Activated naive CD8-positive, alpha-beta T cell treated with anti-CD3 and anti-CD28 coated beads, Interleukin-2, amount 10 ng/mL, durations not matched to agents 7 days and 5 days (primary cell): ENCODE measurements at regions not wholly inside any gene's neighbourhood (a gene's known extent, or its start where the extent isn't known, plus 50 kb on each side); places are given as distances from the start of the nearest gene placed in this dataset.

Experiments
- ATAC-seq: fragments of 150-1000 bp; cut with Tn5 transposase; one replicate; pipeline ENCODE4 v1.10.0; 2021; ENCODE audit warnings: low read depth, moderate library complexity
- POLR2A ChIA-PET: fragments of 350-600 bp; sonication (Branson Sonifier 250); formaldehyde crosslinking; loops from one replicate; lab custom pipeline; 2021; ENCODE audit warnings: antibody characterized with exemption; lab: Charles Lee
- DNase-seq: peaks from one replicate; pipeline ENCODE4 v3.0.0; 2021
- H3K27ac Mint-ChIP-seq: one replicate; pipeline ENCODE4 v1.8.0; 2022; ENCODE audit warnings: mild to moderate bottlenecking, mixed read lengths
- H3K27me3 Mint-ChIP-seq: one replicate; pipeline ENCODE4 v1.8.0; 2022; ENCODE audit warnings: mild to moderate bottlenecking, moderate library complexity, mixed read lengths
- H3K36me3 Mint-ChIP-seq: one replicate; pipeline ENCODE4 v1.8.0; 2021; ENCODE audit warnings: mild to moderate bottlenecking, mixed read lengths
- H3K4me1 Mint-ChIP-seq: one replicate; pipeline ENCODE4 v1.8.0; 2021; ENCODE audit warnings: mixed read lengths
- H3K4me3 Mint-ChIP-seq: one replicate; pipeline ENCODE4 v1.8.0; 2022; ENCODE audit warnings: mild to moderate bottlenecking, moderate library complexity, mixed read lengths
- H3K9me3 Mint-ChIP-seq: one replicate; pipeline ENCODE4 v1.8.0; 2021; ENCODE audit warnings: mixed read lengths

GRCh38 chr2:128980475-128980874, 661.8 kb upstream of the HS6ST1 start:
- H3K9me3 Mint-ChIP-seq, result no peaks in the 10 kb centered on the region
- DNase-seq, result no peak
- no peaks in the 10 kb centered on the region for H3K36me3 Mint-ChIP-seq
- H3K4me3 Mint-ChIP-seq, result no peak overlapping the region
- H3K27me3 Mint-ChIP-seq, result no peaks in the 10 kb centered on the region
- H3K27ac Mint-ChIP-seq, result no peak overlapping the region
- H3K4me1 Mint-ChIP-seq, result no peaks in the 10 kb centered on the region
- POLR2A ChIA-PET, result no interaction called here
- no peak for ATAC-seq

DNA sequence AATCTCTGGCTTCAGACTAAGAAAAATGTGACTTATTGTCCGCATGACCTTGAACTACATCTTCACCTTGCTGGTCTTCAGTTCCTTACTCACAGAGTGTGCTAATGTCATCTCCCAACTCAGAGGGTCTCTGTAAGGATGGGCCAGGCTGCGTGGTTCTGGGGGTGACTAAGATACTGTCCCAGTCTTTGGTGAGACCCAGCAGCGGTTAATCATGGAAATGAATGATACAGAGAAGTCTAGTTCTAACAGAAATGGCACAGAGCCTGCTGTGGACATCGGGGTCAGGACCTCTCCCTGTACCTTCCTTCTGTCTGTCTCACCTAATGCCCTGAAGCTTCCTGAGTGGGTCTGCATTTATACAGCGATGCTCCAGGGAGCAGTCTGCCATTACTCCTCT, 662.7 kb upstream of the HS6ST1 start:
- DNase-seq (no peak), ATAC-seq (no peak)
- H3K36me3 Mint-ChIP-seq, result no peaks in the 10 kb centered on the region
- POLR2A ChIA-PET, result no interaction called here
- H3K4me1 Mint-ChIP-seq, result no peaks in the 10 kb centered on the region
- no peak overlapping the region for H3K27ac Mint-ChIP-seq
- H3K27me3 Mint-ChIP-seq, result no peaks in the 10 kb centered on the region
- H3K4me3 Mint-ChIP-seq, result no peak overlapping the region
- no peaks in the 10 kb centered on the region for H3K9me3 Mint-ChIP-seq

GRCh38 chr2:128982001-128982400, 663.3 kb upstream of the HS6ST1 start:
- Mint-ChIP-seq H3K36me3 (no peaks in the 10 kb centered on the region), H3K9me3 (no peaks in the 10 kb centered on the region), H3K4me1 (no peaks in the 10 kb centered on the region), H3K4me3 (no peak overlapping the region), H3K27me3 (no peaks in the 10 kb centered on the region), H3K27ac (no peak overlapping the region)
- DNase-seq (no peak), ATAC-seq (no peak)
- POLR2A ChIA-PET, result no interaction called here

DNA sequence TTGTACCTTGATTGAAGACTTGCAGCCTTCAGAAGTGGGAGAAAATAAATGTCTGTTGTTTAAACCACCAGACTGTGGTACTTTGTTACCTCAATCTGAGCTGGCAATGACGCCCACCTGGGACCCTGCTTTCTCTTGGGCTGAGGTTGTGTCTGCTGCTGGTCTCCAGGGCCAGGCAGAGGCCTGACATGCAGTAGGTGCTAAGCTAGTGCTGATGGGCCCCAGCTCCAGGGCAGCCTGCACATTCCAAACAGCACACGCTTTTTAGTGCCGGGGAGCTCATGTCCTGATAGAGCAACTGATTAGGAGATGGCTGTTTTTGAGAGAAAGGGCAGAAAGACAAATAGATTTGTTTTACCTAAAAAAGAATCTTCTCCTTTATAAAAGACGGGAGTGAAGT, 664.0 kb upstream of the HS6ST1 start:
- H3K36me3 Mint-ChIP-seq, result no peaks in the 10 kb centered on the region
- H3K27me3 Mint-ChIP-seq, result no peaks in the 10 kb centered on the region
- POLR2A ChIA-PET, result no interaction called here
- no peak overlapping the region for H3K27ac Mint-ChIP-seq
- DNase-seq (no peak), ATAC-seq (no peak)
- H3K4me1 Mint-ChIP-seq, result no peaks in the 10 kb centered on the region
- no peaks in the 10 kb centered on the region for H3K9me3 Mint-ChIP-seq
- H3K4me3 Mint-ChIP-seq, result no peak overlapping the region

GRCh38 chr2:128983094-128983493, 664.4 kb upstream of the HS6ST1 start:
- H3K27me3 Mint-ChIP-seq, result no peaks in the 10 kb centered on the region
- POLR2A ChIA-PET, result no interaction called here
- H3K4me3 Mint-ChIP-seq, result no peak overlapping the region
- DNase-seq, result no peak
- H3K36me3 Mint-ChIP-seq, result no peaks in the 10 kb centered on the region
- H3K9me3 Mint-ChIP-seq, result no peaks in the 10 kb centered on the region
- no peak overlapping the region for H3K27ac Mint-ChIP-seq
- no peaks in the 10 kb centered on the region for H3K4me1 Mint-ChIP-seq
- no peak for ATAC-seq

DNA sequence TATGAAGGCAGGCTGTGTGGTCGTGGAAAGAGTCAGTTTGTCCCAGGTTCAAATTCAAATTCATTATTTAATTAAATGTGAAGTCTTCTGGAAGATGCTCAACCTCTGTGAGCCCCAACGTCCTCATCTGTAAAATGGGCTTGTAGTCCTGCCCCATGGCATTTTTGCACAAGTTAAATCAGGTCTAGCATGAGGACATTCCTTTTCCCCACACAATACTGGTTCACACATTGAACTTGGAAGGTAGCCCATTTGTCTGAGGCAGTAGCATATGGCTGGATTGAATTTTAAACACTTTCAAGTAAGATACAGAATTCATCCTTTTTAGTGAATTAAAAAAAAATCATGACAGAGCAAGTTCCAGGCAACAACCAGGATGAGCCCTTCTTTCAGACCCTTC, 665.4 kb upstream of the HS6ST1 start:
- POLR2A ChIA-PET, result no interaction called here
- ATAC-seq (no peak), DNase-seq (no peak)
- Mint-ChIP-seq H3K4me3 (no peak overlapping the region), H3K36me3 (no peaks in the 10 kb centered on the region), H3K27me3 (no peaks in the 10 kb centered on the region), H3K27ac (no peak overlapping the region), H3K4me1 (no peaks in the 10 kb centered on the region), H3K9me3 (no peaks in the 10 kb centered on the region)

GRCh38 chr2:128984855-128985254, 666.2 kb upstream of the HS6ST1 start:
- Mint-ChIP-seq H3K27me3 (peaks cover 2% of the 10 kb centered on the region), H3K9me3 (no peaks in the 10 kb centered on the region), H3K36me3 (no peaks in the 10 kb centered on the region), H3K4me3 (no peak overlapping the region), H3K27ac (no peak overlapping the region), H3K4me1 (no peaks in the 10 kb centered on the region)
- POLR2A ChIA-PET, result no interaction called here
- no peak for DNase-seq
- no peak for ATAC-seq

DNA sequence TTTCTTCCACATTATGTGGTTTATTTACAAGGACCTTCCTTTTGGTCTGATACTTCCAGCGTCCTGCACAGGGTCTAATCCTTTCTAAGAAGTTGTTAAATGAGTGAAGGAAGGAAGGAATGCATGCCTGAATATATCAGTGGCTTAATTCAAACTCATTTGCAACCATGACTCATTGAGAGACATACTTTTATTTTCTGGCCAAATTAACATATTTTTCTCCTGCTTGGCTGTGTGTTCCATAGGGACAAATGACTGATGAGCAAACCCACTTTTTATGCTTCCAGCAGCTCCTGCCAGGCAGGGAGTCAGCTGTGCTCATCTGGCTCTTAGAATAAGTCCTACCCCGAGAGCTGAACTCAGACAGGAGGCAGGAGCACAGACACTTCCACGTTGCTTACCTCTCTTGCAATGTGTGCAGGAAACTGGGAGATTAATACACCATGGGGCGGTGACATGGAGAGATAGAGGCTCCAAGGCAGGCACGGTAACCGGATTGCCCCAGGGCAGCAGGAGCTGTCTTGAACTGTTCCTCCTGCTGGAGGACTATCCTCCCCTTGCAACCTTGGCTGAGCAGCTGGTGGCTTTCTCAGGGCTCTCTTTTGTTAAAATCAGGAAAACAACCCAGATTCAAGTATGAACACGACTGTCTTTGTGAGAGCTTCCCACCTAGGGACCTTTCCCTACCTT, 667.5 kb upstream of the HS6ST1 start:
- H3K9me3 Mint-ChIP-seq, result no peaks in the 10 kb centered on the region
- POLR2A ChIA-PET, result no interaction called here
- no peak overlapping the region for H3K4me3 Mint-ChIP-seq
- H3K4me1 Mint-ChIP-seq, result no peaks in the 10 kb centered on the region
- no peak for DNase-seq
- H3K27ac Mint-ChIP-seq, result no peak overlapping the region
- no peak for ATAC-seq
- peaks cover 3% of the 10 kb centered on the region for H3K27me3 Mint-ChIP-seq
- no peaks in the 10 kb centered on the region for H3K36me3 Mint-ChIP-seq

- Mint-ChIP-seq H3K36me3 (no peaks in the 10 kb centered on the region), H3K4me3 (no peak overlapping the region), H3K4me1 (no peaks in the 10 kb centered on the region), H3K9me3 (no peaks in the 10 kb centered on the region), H3K27ac (no peak overlapping the region), H3K27me3 (peaks cover 5% of the 10 kb centered on the region)
- POLR2A ChIA-PET, result no interaction called here
- no peak for DNase-seq
- ATAC-seq, result no peak
These were observed 668.2 kb upstream of the HS6ST1 start for GRCh38 chr2:128986867-128987268.

GRCh38 chr2:128988326-128988725, 669.7 kb upstream of the HS6ST1 start:
- Mint-ChIP-seq H3K27ac (no peak overlapping the region), H3K9me3 (no peaks in the 10 kb centered on the region), H3K36me3 (no peaks in the 10 kb centered on the region), H3K4me1 (no peaks in the 10 kb centered on the region), H3K4me3 (no peak overlapping the region), H3K27me3 (peaks cover 5% of the 10 kb centered on the region)
- no peak for ATAC-seq
- no peak for DNase-seq
- POLR2A ChIA-PET, result no interaction called here

GRCh38 chr2:128988967-128989366, 670.3 kb upstream of the HS6ST1 start:
- Mint-ChIP-seq H3K9me3 (no peaks in the 10 kb centered on the region), H3K4me1 (no peaks in the 10 kb centered on the region), H3K27me3 (peaks cover 5% of the 10 kb centered on the region), H3K27ac (no peak overlapping the region), H3K36me3 (no peaks in the 10 kb centered on the region), H3K4me3 (no peak overlapping the region)
- ATAC-seq, result no peak
- POLR2A ChIA-PET, result no interaction called here
- no peak for DNase-seq

- Mint-ChIP-seq H3K27ac (no peak overlapping the region), H3K27me3 (peaks cover 3% of the 10 kb centered on the region), H3K9me3 (no peaks in the 10 kb centered on the region), H3K4me3 (no peak overlapping the region), H3K36me3 (no peaks in the 10 kb centered on the region), H3K4me1 (no peaks in the 10 kb centered on the region)
- DNase-seq (no peak), ATAC-seq (no peak)
- POLR2A ChIA-PET, result no interaction called here
These were observed 676.4 kb upstream of the HS6ST1 start for GRCh38 chr2:128995086-128995485.

- H3K27me3 Mint-ChIP-seq, result peaks cover 3% of the 10 kb centered on the region
- no peak overlapping the region for H3K4me3 Mint-ChIP-seq
- no peaks in the 10 kb centered on the region for H3K9me3 Mint-ChIP-seq
- POLR2A ChIA-PET, result interaction anchor here (0.6 kb wide), 1 partner anchor 21 kb away, joined by 3 read pairs; no protein-coding TSS in a partner anchor
- no peaks in the 10 kb centered on the region for H3K4me1 Mint-ChIP-seq
- no peak overlapping the region for H3K27ac Mint-ChIP-seq
- ATAC-seq, result no peak
- no peaks in the 10 kb centered on the region for H3K36me3 Mint-ChIP-seq
- no peak for DNase-seq
These were observed 677.4 kb upstream of the HS6ST1 start for GRCh38 chr2:128996078-128996477.

DNA sequence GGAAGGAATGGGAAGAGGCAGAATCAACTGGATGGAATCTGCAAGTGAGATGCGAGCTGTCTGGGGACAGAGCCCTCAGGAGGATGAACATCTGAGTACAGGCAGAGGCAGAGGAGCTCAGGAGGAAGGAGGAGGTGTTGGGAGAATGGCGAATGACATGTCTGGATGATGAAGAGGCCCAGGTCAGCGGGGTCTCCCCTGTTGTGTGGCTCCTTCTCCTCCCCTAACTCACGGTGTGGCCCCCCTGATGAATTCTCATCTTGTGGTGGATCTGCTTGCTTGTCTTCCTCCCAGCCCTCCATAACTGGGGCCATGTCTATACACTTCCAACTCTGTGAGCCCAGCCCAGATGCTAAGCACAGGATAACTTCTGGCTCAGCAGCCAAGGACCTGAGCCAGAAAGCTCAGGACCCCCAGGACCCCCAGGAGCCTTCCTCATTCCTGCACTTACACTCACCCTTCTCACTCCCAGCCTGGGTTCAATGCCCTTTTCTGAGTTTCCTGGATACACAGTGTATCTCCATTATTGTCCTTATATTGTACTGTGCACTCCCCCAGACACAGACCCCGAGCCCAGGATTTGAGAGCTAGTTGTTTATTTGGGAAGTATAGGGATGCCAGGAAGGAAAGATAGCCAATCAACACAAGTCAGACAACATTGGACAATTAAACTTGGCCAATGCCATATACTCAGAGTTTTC, 678.6 kb upstream of the HS6ST1 start:
- no peak for ATAC-seq
- Mint-ChIP-seq H3K9me3 (no peaks in the 10 kb centered on the region), H3K4me1 (no peaks in the 10 kb centered on the region), H3K27me3 (no peaks in the 10 kb centered on the region), H3K4me3 (no peak overlapping the region), H3K36me3 (no peaks in the 10 kb centered on the region), H3K27ac (no peak overlapping the region)
- POLR2A ChIA-PET, result no interaction called here
- no peak for DNase-seq
